ENCODE measurements at regions not wholly inside any gene's neighbourhood (a gene's known extent, or its start where the extent isn't known, plus 50 kb on each side); places are given as distances from the start of the nearest gene placed in this dataset.

DNA sequence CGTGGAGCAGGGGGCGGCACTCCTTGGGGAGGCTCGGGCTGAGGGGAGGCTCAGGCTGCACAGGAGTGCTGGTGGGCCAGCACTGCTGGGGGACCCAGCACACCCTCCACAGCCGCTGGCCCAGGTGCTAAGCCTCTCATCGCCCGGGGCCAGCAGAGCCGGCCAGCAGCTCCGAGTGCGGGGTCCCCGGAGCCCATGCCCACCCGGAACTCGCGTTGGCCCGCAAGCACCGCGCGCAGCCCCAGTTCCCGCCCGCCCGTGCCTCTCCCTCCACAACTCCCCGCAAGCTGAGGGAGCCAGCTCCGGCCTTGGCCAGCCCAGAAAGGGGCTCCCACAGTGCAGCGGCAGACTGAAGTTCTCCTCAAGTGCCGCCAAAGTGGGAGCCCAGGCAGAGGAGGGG, 2266.8 kb downstream of the LRRC4C start:
- no peak for TF ChIP-seq SPI1 (IDR thresholded peaks at IDR 0.05; ENCODE audit: borderline replicate concordance, low read depth)
- TF ChIP-seq, protein P1, sequence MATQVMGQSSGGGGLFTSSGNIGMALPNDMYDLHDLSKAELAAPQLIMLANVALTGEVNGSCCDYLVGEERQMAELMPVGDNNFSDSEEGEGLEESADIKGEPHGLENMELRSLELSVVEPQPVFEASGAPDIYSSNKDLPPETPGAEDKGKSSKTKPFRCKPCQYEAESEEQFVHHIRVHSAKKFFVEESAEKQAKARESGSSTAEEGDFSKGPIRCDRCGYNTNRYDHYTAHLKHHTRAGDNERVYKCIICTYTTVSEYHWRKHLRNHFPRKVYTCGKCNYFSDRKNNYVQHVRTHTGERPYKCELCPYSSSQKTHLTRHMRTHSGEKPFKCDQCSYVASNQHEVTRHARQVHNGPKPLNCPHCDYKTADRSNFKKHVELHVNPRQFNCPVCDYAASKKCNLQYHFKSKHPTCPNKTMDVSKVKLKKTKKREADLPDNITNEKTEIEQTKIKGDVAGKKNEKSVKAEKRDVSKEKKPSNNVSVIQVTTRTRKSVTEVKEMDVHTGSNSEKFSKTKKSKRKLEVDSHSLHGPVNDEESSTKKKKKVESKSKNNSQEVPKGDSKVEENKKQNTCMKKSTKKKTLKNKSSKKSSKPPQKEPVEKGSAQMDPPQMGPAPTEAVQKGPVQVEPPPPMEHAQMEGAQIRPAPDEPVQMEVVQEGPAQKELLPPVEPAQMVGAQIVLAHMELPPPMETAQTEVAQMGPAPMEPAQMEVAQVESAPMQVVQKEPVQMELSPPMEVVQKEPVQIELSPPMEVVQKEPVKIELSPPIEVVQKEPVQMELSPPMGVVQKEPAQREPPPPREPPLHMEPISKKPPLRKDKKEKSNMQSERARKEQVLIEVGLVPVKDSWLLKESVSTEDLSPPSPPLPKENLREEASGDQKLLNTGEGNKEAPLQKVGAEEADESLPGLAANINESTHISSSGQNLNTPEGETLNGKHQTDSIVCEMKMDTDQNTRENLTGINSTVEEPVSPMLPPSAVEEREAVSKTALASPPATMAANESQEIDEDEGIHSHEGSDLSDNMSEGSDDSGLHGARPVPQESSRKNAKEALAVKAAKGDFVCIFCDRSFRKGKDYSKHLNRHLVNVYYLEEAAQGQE (IDR thresholded peaks at IDR 0.05; ENCODE audit: insufficient replicate concordance, low read depth): no peak
- TF ChIP-seq, protein P2, sequence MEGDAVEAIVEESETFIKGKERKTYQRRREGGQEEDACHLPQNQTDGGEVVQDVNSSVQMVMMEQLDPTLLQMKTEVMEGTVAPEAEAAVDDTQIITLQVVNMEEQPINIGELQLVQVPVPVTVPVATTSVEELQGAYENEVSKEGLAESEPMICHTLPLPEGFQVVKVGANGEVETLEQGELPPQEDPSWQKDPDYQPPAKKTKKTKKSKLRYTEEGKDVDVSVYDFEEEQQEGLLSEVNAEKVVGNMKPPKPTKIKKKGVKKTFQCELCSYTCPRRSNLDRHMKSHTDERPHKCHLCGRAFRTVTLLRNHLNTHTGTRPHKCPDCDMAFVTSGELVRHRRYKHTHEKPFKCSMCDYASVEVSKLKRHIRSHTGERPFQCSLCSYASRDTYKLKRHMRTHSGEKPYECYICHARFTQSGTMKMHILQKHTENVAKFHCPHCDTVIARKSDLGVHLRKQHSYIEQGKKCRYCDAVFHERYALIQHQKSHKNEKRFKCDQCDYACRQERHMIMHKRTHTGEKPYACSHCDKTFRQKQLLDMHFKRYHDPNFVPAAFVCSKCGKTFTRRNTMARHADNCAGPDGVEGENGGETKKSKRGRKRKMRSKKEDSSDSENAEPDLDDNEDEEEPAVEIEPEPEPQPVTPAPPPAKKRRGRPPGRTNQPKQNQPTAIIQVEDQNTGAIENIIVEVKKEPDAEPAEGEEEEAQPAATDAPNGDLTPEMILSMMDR (IDR thresholded peaks at IDR 0.05; ENCODE audit: insufficient read depth, low read length): no peak
- Histone ChIP-seq H3K4me3 (replicated peaks; ENCODE audit: insufficient read depth, low read length) (no peak overlapping the region), H3K27ac (replicated peaks) (no peak overlapping the region), H3K27me3 (ENCODE audit: insufficient read depth, poor library complexity, severe bottlenecking) (no peaks in the 10 kb centered on the region)
- DNase-seq (ENCODE audit: low read depth in 1 of 2, low spot score in 1 of 2): no peak

DNA sequence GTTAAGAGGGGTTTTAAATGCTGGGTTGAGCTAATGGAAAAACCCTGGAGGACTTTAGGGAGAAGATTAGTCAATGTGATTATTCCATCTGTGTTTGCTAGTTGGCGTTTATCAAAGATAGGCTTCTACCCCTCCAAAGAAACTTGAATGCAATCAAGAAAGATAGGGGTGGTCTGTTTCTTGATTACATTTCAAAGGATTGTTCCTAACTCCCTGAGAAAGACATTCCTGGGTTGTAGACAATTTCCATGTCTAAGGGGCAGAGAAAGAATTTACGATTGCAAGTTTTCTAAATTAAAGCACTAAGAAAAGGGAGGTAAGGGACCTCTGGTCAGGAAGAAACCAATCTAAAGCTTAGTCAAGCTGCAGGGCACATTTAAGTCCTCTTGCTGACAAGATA, 2268.7 kb downstream of the LRRC4C start:
- DNase-seq (ENCODE audit: low read depth in 1 of 2, low spot score in 1 of 2): no peak

DNA sequence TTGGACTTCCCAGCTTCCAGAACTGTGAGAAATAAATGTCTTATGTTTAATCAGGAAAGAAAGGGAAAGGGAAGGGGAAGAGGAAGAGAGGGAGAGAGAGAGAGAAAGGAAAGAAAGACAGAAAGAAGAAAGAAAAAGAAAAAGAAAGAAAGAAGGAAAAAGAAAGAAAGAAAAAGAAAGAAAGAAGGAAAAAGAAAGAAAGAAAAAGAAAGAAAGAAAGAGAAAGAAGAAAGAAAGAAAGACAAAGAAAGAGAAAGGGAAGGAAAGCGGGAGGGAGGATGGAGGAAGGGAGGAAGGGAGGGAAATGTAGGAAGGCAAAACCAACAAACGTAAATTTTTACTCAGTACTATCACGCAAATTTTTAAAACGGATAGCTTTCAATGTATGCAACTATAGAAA, 2281.8 kb downstream of the LRRC4C start:
- Histone ChIP-seq H3K27me3 (ENCODE audit: insufficient read depth, poor library complexity, severe bottlenecking) (no peaks in the 10 kb centered on the region), H3K27ac (replicated peaks) (no peak overlapping the region), H3K4me3 (replicated peaks; ENCODE audit: insufficient read depth, low read length) (no peak overlapping the region)
- TF ChIP-seq, protein P2 (IDR thresholded peaks at IDR 0.05; ENCODE audit: insufficient read depth, low read length): no peak
- no peak for TF ChIP-seq GABPA (IDR thresholded peaks at IDR 0.05; ENCODE audit: low read depth)
- TF ChIP-seq, protein P1 (IDR thresholded peaks at IDR 0.05; ENCODE audit: insufficient replicate concordance, low read depth): no peak
- TF ChIP-seq SPI1 (IDR thresholded peaks at IDR 0.05; ENCODE audit: borderline replicate concordance, low read depth): no peak
- no peak for TF ChIP-seq POLR2AphosphoS5 (IDR thresholded peaks at IDR 0.05; ENCODE audit: low read depth)
- no peak for DNase-seq (ENCODE audit: low read depth in 1 of 2, low spot score in 1 of 2)

More for the DNA sequence above, 2268.7 kb downstream of the LRRC4C start:
- H3K27ac ChIP-seq (replicated peaks): no peak overlapping the region
- TF ChIP-seq, protein P1 (IDR thresholded peaks at IDR 0.05; ENCODE audit: insufficient replicate concordance, low read depth): no peak
- TF ChIP-seq POLR2AphosphoS5 (IDR thresholded peaks at IDR 0.05; ENCODE audit: low read depth): no peak
- no peak for TF ChIP-seq GABPA (IDR thresholded peaks at IDR 0.05; ENCODE audit: low read depth)
- no peak for TF ChIP-seq SPI1 (IDR thresholded peaks at IDR 0.05; ENCODE audit: borderline replicate concordance, low read depth)
- TF ChIP-seq, protein P2 (IDR thresholded peaks at IDR 0.05; ENCODE audit: insufficient read depth, low read length): no peak
- no peaks in the 10 kb centered on the region for H3K27me3 ChIP-seq (ENCODE audit: insufficient read depth, poor library complexity, severe bottlenecking)
- no peak overlapping the region for H3K4me3 ChIP-seq (replicated peaks; ENCODE audit: insufficient read depth, low read length)

All from HL-60 (cell line).